Raji (cell line): ENCODE measurements at regions not wholly inside any gene's neighbourhood (a gene's known extent, or its start where the extent isn't known, plus 50 kb on each side); places are given as distances from the start of the nearest gene placed in this dataset.

Experiments used
- POLR2A ChIP-seq: IDR thresholded peaks from 2 replicates; pipeline ENCODE4 v1.6.1; 2011; ENCODE audit warnings: low read depth, low read length, control low read depth; ENCODE audit not compliant: insufficient read depth

GRCh38 chr2:173654896-173655265 lies 300.2 kb downstream of the CDCA7 start:
- TF ChIP-seq POLR2A = no peak

DNA sequence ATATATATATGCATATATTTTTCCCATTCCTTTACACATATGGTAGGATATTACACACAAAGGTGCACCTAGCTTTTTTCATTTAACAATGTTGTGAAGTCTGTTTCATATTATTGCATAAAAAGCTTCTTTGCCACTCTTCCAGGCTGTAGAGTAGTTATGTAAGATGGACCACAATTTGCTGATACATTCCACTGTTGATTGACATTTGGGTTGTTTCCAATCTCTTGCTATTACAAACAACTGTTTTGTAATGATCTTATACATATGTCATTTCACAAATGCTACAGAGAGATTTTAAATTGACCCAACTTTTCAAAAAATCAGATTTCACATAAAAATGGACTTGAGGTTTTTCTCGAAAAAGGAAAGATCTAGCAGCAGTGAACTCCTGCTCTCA lies 301.4 kb downstream of the CDCA7 start:
- TF ChIP-seq POLR2A = no peak

DNA sequence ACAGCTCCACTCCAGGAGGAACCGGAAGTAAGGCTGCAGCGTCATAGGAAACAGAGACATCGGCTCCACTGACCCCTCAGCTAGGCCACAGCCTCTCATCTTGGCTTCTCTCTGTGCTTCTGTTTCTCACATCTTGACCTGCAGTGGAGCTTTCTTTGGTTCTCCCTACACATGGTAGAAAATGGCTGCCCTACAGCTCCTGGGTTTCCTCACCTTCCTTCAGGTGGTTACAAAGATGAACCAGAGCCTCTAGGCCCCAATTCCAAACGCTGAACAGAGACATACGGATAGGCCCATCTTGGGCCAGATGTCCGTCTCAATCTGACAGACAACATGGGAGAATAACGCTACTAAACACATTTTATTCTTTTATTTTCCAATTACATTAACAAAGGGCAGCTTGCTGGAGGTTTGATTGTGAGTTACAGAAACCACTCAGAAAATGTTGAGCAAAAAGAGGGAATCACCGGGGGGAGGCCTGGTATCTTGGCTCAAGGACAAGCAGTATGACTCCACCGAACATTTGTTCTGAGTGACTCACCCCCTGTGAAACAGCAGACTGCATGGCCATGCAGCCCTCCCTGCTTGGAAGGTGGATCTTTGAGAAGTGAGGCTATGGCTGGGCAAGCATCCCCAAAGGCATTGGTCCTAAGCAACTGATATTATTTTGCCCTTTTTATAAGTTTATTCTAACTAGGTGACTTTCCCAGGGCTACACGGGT lies 303.5 kb downstream of the CDCA7 start:
- no peak for TF ChIP-seq POLR2A

DNA sequence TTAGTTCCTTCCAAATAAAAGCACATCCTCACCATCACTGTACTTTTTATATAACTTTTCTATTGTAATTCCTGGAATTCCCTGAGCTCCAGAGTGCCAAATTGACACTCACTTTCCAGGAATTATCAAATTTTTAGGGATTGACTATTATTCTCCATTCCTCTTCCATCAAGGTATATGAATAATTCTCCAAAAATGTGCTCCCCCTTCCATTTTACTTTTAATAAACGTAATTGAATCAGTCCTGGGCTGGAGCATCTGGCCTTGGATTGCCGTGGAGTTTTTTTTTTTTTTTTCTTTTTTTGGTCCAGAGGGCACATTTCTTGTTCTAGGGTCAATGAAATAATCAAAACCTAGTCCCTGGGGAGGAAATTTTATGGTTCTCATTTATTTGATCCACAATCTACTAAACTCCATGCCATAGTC lies 304.3 kb downstream of the CDCA7 start:
- no peak for TF ChIP-seq POLR2A

GRCh38 chr2:173659509-173659908 lies 304.8 kb downstream of the CDCA7 start:
- no peak for TF ChIP-seq POLR2A

DNA sequence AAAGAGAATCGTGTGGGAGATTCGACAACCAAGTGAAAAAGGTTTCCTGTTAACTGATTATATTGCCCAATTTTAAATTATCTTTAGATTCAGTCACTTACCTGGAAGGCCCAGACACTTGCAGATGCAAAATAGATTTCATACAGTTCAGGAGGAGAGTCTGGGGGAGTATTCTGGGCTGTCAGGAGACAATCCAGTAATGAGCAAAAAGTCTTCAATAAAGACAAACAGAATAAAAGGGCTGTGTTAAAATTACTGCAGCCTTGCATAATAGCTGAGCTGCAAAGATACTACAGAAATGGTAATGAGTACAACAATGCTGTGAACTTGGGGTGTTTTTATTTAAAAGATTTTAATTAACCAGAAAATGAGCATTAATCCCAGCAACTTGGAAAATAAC lies 303.6 kb downstream of the SP3 start:
- no peak for TF ChIP-seq POLR2A

- TF ChIP-seq POLR2A = no peak
Measured at GRCh38 chr2:173663353-173663752, 301.8 kb downstream of the SP3 start.

- TF ChIP-seq POLR2A = no peak
Measured at GRCh38 chr2:173663835-173664512, 301.2 kb downstream of the SP3 start.

- TF ChIP-seq POLR2A = no peak
Measured at GRCh38 chr2:173664513-173664910, 300.7 kb downstream of the SP3 start.

GRCh38 chr2:173666171-173666888 lies 298.8 kb downstream of the SP3 start:
- no peak for TF ChIP-seq POLR2A

DNA sequence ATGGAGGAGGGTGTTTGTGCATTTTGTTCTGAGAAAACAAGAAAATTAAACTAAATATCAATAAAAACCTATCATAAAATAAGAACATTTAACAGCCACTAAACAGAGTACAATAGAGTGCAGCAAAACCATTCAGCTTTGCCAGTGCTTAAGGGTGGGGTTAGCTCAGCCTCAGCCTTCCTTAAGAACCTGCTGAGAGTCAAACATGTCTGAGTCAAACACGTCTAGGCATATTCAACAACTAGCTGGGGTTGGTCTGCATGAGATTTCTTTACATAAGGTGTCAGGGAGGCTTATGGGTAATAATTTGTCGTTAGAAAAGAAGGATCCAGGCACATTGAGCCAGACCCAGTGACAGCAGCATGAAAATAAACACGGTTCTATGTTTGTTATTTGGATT lies 298.2 kb downstream of the SP3 start:
- TF ChIP-seq POLR2A = no peak

DNA sequence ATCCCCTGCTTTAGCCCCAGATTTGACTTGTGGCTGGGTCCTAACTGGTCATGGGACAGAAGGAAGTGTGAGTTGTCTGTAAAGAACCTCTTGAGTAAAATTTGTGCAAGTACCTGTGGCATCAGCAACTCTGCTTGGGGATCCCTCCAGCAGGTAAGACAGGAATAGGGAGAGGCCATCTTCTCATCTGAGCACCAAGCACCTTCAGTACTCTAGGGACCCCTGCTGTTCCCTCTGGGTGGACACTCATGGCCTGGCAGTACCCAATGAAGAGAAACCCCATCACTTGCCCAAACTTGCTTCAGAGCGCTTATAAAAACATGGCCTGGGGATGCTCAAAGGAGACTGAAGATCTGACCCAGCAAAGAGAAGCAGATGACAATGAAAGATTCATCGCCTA lies 297.8 kb downstream of the SP3 start:
- TF ChIP-seq POLR2A = no peak

DNA sequence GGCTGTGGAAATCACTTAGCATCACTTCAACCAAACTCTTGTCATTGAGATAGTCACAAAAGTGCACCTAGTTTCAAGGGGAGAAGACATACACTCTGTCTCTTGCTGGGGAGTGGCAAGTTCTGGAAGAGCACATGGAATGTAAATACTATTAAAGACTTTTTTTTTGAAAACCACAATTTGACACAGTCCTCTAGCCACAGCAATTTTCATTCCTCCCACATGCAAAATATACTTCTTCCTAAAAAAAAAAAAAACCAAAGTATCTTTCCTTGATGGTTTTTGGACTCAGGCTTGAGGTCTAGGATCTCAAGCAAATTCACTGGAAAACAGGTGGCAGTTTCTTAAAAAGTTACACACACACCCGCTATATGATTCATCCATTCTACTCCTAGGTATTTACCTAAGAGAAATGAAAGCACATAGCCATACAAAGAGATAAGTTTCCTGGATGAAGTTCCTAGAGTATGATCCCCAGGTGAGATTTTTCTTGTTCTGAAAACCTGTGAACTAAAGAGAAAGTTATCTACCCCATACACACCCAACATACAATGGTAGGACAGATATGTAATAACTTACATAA lies 295.8 kb downstream of the SP3 start:
- no peak for TF ChIP-seq POLR2A

- no peak for TF ChIP-seq POLR2A
Measured at GRCh38 chr2:173669888-173670287, 295.3 kb downstream of the SP3 start.

- no peak for TF ChIP-seq POLR2A
Measured at GRCh38 chr2:173672573-173673340, 292.4 kb downstream of the SP3 start.
